H9 (cell line): ENCODE measurements at regions not wholly inside any gene's neighbourhood (a gene's known extent, or its start where the extent isn't known, plus 50 kb on each side); places are given as distances from the start of the nearest gene placed in this dataset.

Experiments used
- DNase-seq: peaks from one replicate; pipeline ENCODE4 v3.0.0-alpha.2; 2017
- H2AFZ ChIP-seq: one replicate; pipeline ENCODE4 v1.6.1; 2013; ENCODE audit warnings: mild to moderate bottlenecking, low read length, control low read depth, moderate library complexity
- H2AK5ac ChIP-seq: 2 replicates; pipeline ENCODE4 v1.6.1; 2013; ENCODE audit warnings: low read length, control low read depth, mixed read lengths; ENCODE audit not compliant: insufficient read length
- H2BK120ac ChIP-seq: one replicate; pipeline ENCODE4 v1.6.1; 2013; ENCODE audit warnings: low read depth, mild to moderate bottlenecking, low read length, control low read depth, inconsistent platforms; ENCODE audit not compliant: poor library complexity, severe bottlenecking
- H2BK12ac ChIP-seq: 2 replicates; pipeline ENCODE4 v1.6.1; 2013; ENCODE audit warnings: low read length, control low read depth, mixed read lengths, low read depth; ENCODE audit not compliant: insufficient read length
- H2BK15ac ChIP-seq: 2 replicates; pipeline ENCODE4 v1.6.1; 2013; ENCODE audit warnings: low read depth, low read length, control low read depth
- H2BK20ac ChIP-seq: one replicate; pipeline ENCODE4 v1.6.1; 2013; ENCODE audit warnings: low read depth, mild to moderate bottlenecking, low read length, control low read depth, inconsistent platforms; ENCODE audit not compliant: poor library complexity, severe bottlenecking
- H2BK5ac ChIP-seq: 2 replicates; pipeline ENCODE4 v1.6.1; 2013; ENCODE audit warnings: low read length, control low read depth, mixed read lengths; ENCODE audit not compliant: insufficient read length
- H3K14ac ChIP-seq: 2 replicates; pipeline ENCODE4 v1.6.1; 2013; ENCODE audit warnings: low read length, control low read depth; ENCODE audit not compliant: insufficient read depth
- H3K18ac ChIP-seq: 2 replicates; pipeline ENCODE4 v1.6.1; 2013; ENCODE audit warnings: low read depth, mild to moderate bottlenecking, mixed read lengths, low read length, control low read depth; ENCODE audit not compliant: insufficient read length
- H3K23ac ChIP-seq: 2 replicates; pipeline ENCODE4 v1.6.1; 2013; ENCODE audit warnings: low read length, control low read depth, mixed read lengths, low read depth; ENCODE audit not compliant: insufficient read length
- H3K23me2 ChIP-seq: 2 replicates; pipeline ENCODE4 v1.6.1; 2013; ENCODE audit warnings: low read depth, mild to moderate bottlenecking, mixed read lengths, low read length, control low read depth; ENCODE audit not compliant: insufficient read length, poor library complexity, severe bottlenecking
- H3K27ac ChIP-seq: 2 replicates; pipeline ENCODE4 v1.5.1; 2013; ENCODE audit warnings: low read length, control low read depth, mixed read lengths, low read depth; ENCODE audit not compliant: insufficient read length
- H3K27me3 ChIP-seq: 2 replicates; pipeline ENCODE4 v1.6.1; 2013; ENCODE audit warnings: low read length, control low read depth, inconsistent platforms; ENCODE audit not compliant: insufficient read depth
- H3K4ac ChIP-seq: 2 replicates; pipeline ENCODE4 v1.6.1; 2013; ENCODE audit warnings: low read depth, mild to moderate bottlenecking, control low read depth, inconsistent platforms, low read length, moderate library complexity
- H3K4me1 ChIP-seq: 2 replicates; pipeline ENCODE4 v1.6.1; 2013; ENCODE audit warnings: low read length, control low read depth, inconsistent platforms; ENCODE audit not compliant: insufficient read depth
- H3K4me2 ChIP-seq: 2 replicates; pipeline ENCODE4 v1.6.1; 2013; ENCODE audit warnings: low read length, control low read depth, mixed read lengths; ENCODE audit not compliant: insufficient read length, insufficient read depth
- H3K56ac ChIP-seq: 2 replicates; pipeline ENCODE4 v1.6.1; 2013; ENCODE audit warnings: low read depth, mild to moderate bottlenecking, mixed read lengths, low read length, control low read depth; ENCODE audit not compliant: insufficient read length
- H3K79me1 ChIP-seq: 2 replicates; pipeline ENCODE4 v1.6.1; 2013; ENCODE audit warnings: low read depth, mild to moderate bottlenecking, moderate library complexity, low read length, control low read depth, inconsistent platforms; ENCODE audit not compliant: insufficient read depth, poor library complexity, severe bottlenecking
- H3K79me2 ChIP-seq: 2 replicates; pipeline ENCODE4 v1.6.1; 2013; ENCODE audit warnings: low read length, control low read depth, inconsistent platforms; ENCODE audit not compliant: insufficient read depth
- H3K9ac ChIP-seq: 2 replicates; pipeline ENCODE4 v1.6.1; 2013; ENCODE audit warnings: low read length, control low read depth, mixed read lengths; ENCODE audit not compliant: insufficient read length; ENCODE audit errors: extremely low read depth
- H3K9me3 ChIP-seq: one replicate; pipeline ENCODE4 v1.6.1; 2013; ENCODE audit warnings: low read depth, low read length, inconsistent platforms; ENCODE audit not compliant: control insufficient read depth
- H3T11ph ChIP-seq: one replicate; pipeline ENCODE4 v1.6.1; 2013; ENCODE audit warnings: mild to moderate bottlenecking, low read length, control low read depth, inconsistent platforms
- H4K20me1 ChIP-seq: one replicate; pipeline ENCODE4 v1.6.1; 2013; ENCODE audit not compliant: control insufficient read depth, insufficient read length, insufficient read depth
- H4K5ac ChIP-seq: 2 replicates; pipeline ENCODE4 v1.6.1; 2013; ENCODE audit warnings: low read depth, mild to moderate bottlenecking, mixed read lengths, low read length, control low read depth; ENCODE audit not compliant: insufficient read length
- H4K8ac ChIP-seq: replicated peaks from 2 replicates; pipeline ENCODE4 v1.6.1; 2013; ENCODE audit warnings: low read length, control low read depth, mixed read lengths, low read depth; ENCODE audit not compliant: insufficient read length
- H4K91ac ChIP-seq: 2 replicates; pipeline ENCODE4 v1.6.1; 2013; ENCODE audit warnings: low read depth, mild to moderate bottlenecking, moderate library complexity, mixed read lengths, low read length, control low read depth; ENCODE audit not compliant: insufficient read length
- H3K27ac Mint-ChIP-seq, 3 experiments: 2 replicates in 2 of 3; 3 replicates in 1 of 3; pipeline ENCODE4 v1.8.0; 2020 to 2021; ENCODE audit warnings: mixed read lengths in 3 of 3, mild to moderate bottlenecking in 1 of 3, moderate library complexity in 1 of 3
- H3K27me3 Mint-ChIP-seq: 2 replicates; pipeline ENCODE4 v1.8.0; 2021; ENCODE audit warnings: low read depth, mild to moderate bottlenecking, moderate library complexity, mixed read lengths
- H3K36me3 Mint-ChIP-seq, 3 experiments: 2 replicates in 2 of 3; 3 replicates in 1 of 3; pipeline ENCODE4 v1.8.0; 2020 to 2021; ENCODE audit warnings: low read depth in 3 of 3, mixed read lengths in 3 of 3; ENCODE audit not compliant: insufficient read depth in 1 of 3
- H3K4me1 Mint-ChIP-seq, 2 experiments: 2 replicates each; pipeline ENCODE4 v1.8.0; 2020; ENCODE audit warnings: mixed read lengths in 2 of 2
- H3K4me3 Mint-ChIP-seq, 2 experiments: 2 replicates in 1 of 2; 3 replicates in 1 of 2; pipeline ENCODE4 v1.8.0; 2020 to 2021; ENCODE audit warnings: mild to moderate bottlenecking in 2 of 2, mixed read lengths in 2 of 2, moderate library complexity in 1 of 2
- H3K9me3 Mint-ChIP-seq, 2 experiments: 2 replicates in 1 of 2; 3 replicates in 1 of 2; pipeline ENCODE4 v1.8.0; 2020; ENCODE audit warnings: mild to moderate bottlenecking in 2 of 2, mixed read lengths in 2 of 2, moderate library complexity in 1 of 2
- WGBS: extraction: QIAGEN DNeasy Blood & Tissue Kit; methylation state at CpG from one replicate; pipeline ENCODE4 v1.1.7; 2013; ENCODE audit warnings: missing lambda C conversion rate, low lambda C conversion rate, mixed read lengths; ENCODE audit not compliant: insufficient read length; ENCODE audit errors: extremely low coverage; 5-methylcytosine and 5-hydroxymethylcytosine counted together
- TF ChIP-seq, protein P1 (sequence below): fragments of 200-600 bp; sonication (generic); conservative IDR thresholded peaks from 3 replicates; pipeline ENCODE4 v1.8.0; 2021; ENCODE audit warnings: antibody characterized with exemption, mild to moderate bottlenecking

DNA sequence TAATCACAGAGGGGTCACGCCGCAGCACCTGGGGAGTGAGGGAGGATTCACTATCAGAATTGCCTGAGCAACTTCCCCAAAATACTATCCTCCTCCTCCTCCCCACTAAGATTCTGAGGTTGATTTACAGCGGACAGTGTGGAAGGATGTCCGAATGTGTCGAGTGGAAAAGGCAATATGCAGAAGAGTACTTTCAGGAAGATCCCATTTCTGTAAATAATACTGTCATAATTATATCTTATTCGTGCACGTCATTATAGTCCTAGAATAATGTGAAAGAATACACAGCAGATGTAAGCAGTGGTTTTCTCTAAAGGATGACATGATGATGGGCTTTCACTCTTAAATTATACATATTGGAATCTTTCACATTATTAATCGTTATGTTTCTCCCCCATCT is 149.8 kb upstream of the NOCT start:
- Histone ChIP-seq H3K27me3 (no peaks in the 10 kb centered on the region; the same call in 1 of the 2 replicates), H3K27ac (no peak overlapping the region), H3K23ac (no peak overlapping the region), H3K56ac (no peak overlapping the region), H2BK12ac (no peak overlapping the region), H3K4me2 (no peak overlapping the region), H4K20me1 (no peaks in the 10 kb centered on the region), H2BK5ac (no peak overlapping the region), H3K9ac (no peak overlapping the region), H3K4me1 (no peaks in the 10 kb centered on the region; the same call in 1 of the 2 replicates), H3K79me1 (no peaks in the 10 kb centered on the region), H4K91ac (no peak overlapping the region), H2BK20ac (no peak overlapping the region), H2BK120ac (no peak overlapping the region), H4K5ac (no peak overlapping the region), H3K4ac (no peak overlapping the region), H3K79me2 (no peaks in the 10 kb centered on the region), H3T11ph (no peak overlapping the region), H3K14ac (no peak overlapping the region), H3K9me3 (no peaks in the 10 kb centered on the region), H4K8ac (no peak overlapping the region), H2AFZ (no peak overlapping the region), H3K18ac (no peak overlapping the region), H3K23me2 (no peaks in the 10 kb centered on the region), H2BK15ac (no peak overlapping the region), H2AK5ac (no peak overlapping the region)
- no peaks in the 10 kb centered on the region for H3K9me3 Mint-ChIP-seq
- no peak for DNase-seq
- no peaks in the 10 kb centered on the region for H3K36me3 Mint-ChIP-seq
- H3K4me3 Mint-ChIP-seq, result no peak overlapping the region
- H3K4me1 Mint-ChIP-seq, result peaks cover 14 to 15% of the 10 kb centered on the region in 2 experiments
- TF ChIP-seq, protein P1, sequence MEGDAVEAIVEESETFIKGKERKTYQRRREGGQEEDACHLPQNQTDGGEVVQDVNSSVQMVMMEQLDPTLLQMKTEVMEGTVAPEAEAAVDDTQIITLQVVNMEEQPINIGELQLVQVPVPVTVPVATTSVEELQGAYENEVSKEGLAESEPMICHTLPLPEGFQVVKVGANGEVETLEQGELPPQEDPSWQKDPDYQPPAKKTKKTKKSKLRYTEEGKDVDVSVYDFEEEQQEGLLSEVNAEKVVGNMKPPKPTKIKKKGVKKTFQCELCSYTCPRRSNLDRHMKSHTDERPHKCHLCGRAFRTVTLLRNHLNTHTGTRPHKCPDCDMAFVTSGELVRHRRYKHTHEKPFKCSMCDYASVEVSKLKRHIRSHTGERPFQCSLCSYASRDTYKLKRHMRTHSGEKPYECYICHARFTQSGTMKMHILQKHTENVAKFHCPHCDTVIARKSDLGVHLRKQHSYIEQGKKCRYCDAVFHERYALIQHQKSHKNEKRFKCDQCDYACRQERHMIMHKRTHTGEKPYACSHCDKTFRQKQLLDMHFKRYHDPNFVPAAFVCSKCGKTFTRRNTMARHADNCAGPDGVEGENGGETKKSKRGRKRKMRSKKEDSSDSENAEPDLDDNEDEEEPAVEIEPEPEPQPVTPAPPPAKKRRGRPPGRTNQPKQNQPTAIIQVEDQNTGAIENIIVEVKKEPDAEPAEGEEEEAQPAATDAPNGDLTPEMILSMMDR, result no peak
- no peak overlapping the region for H3K27ac Mint-ChIP-seq
- WGBS, result no CpG with 5 or more reads among the region's 8 CpGs
- peaks cover 2% of the 10 kb centered on the region; the same call in 1 of the 2 replicates for H3K27me3 Mint-ChIP-seq
